ENCODE measurements at regions not wholly inside any gene's neighbourhood (a gene's known extent, or its start where the extent isn't known, plus 50 kb on each side); places are given as distances from the start of the nearest gene placed in this dataset.

- no peak for TF ChIP-seq STAT6 (CRISPR knock-in tag; conservative IDR thresholded peaks at IDR 0.05; ENCODE audit: low read depth)
- peak; percentile 54; the same call in 1 of the 2 replicates for TF ChIP-seq AR (CRISPR knock-in tag; IDR thresholded peaks at IDR 0.05)
- TF ChIP-seq MYBL2 (CRISPR knock-in tag; IDR thresholded peaks at IDR 0.05), result no peak
Measured at GRCh38 chr1:232136136-232136535, 493.8 kb downstream of the SIPA1L2 start (continued).

GRCh38 chr1:232134365-232134764, 495.6 kb downstream of the SIPA1L2 start:
- POLR2A ChIA-PET, result no interaction called here
- peaks cover 86% of the 10 kb centered on the region for H3K36me3 Mint-ChIP-seq

GRCh38 chr1:232132572-232132971, 497.4 kb downstream of the SIPA1L2 start:
- DNase-seq (ENCODE audit: low spot score), result no peak
- no peak for ATAC-seq
- TF ChIP-seq HMGXB4 (CRISPR knock-in tag; IDR thresholded peaks at IDR 0.05) (no peak), ZNF219 (CRISPR knock-in tag; IDR thresholded peaks at IDR 0.05; ENCODE audit: borderline replicate concordance) (no peak), ZNF425 (CRISPR knock-in tag; conservative IDR thresholded peaks at IDR 0.05) (peak; percentile 42; the same call in 1 of the 2 replicates)
- Mint-ChIP-seq H3K4me3 (peak overlapping the region; percentile 40), H3K27ac (peak overlapping the region; percentile 94), H3K4me1 (peaks cover 94% of the 10 kb centered on the region), H3K9me3 (peaks cover 8% of the 10 kb centered on the region; the same call in 1 of the 2 replicates), H3K27me3 (ENCODE audit: low read depth) (no peaks in the 10 kb centered on the region), H3K36me3 (peaks cover 89% of the 10 kb centered on the region)
- ChIA-PET CTCF (interaction anchor here (2.0 kb wide), 1 partner anchor 85 kb away, joined by 4 read pairs; no protein-coding TSS in a partner anchor), POLR2A (interaction anchor here (1.0 to 1.8 kb wide), 2 partner anchors 22 to 673 kb away, joined by 3 to 6 read pairs; partner anchors contain the start of gene MAP10)

More at GRCh38 chr1:232134365-232134764, 495.6 kb downstream of the SIPA1L2 start:
- peaks cover 22% of the 10 kb centered on the region for H3K9me3 Mint-ChIP-seq
- H3K27ac Mint-ChIP-seq, result peak overlapping the region; percentile 77
- peaks cover 89% of the 10 kb centered on the region for H3K4me1 Mint-ChIP-seq
- no peak for TF ChIP-seq CREM (CRISPR knock-in tag; IDR thresholded peaks at IDR 0.05)
- TF ChIP-seq AR (CRISPR knock-in tag; IDR thresholded peaks at IDR 0.05), result 0 out of 2 replicates have a peak, but pooled peaks have one; percentile 5
- H3K4me3 Mint-ChIP-seq, result peak overlapping the region; percentile 32; the same call in 1 of the 2 replicates
- no peak for DNase-seq (ENCODE audit: low spot score)
- CTCF ChIA-PET, result interaction anchor here (2.0 kb wide), 1 partner anchor 87 kb away, joined by 4 read pairs; no protein-coding TSS in a partner anchor
- H3K27me3 Mint-ChIP-seq (ENCODE audit: low read depth), result no peaks in the 10 kb centered on the region
- ATAC-seq, result peak; percentile 3
